HG03135 (cell line): ENCODE measurements at regions not wholly inside any gene's neighbourhood (a gene's known extent, or its start where the extent isn't known, plus 50 kb on each side); places are given as distances from the start of the nearest gene placed in this dataset.
"Not testable (repeated sequence)": the region's sequence is repeated elsewhere in the genome, so short reads cannot be mapped to it uniquely, and the experiment has no call there.

Experiments used
- ATAC-seq: cut with Tn5 transposase; IDR thresholded peaks from one replicate; pipeline ENCODE4 v1.9.1; 2021; ENCODE audit warnings: mild to moderate bottlenecking, moderate library complexity; ENCODE audit not compliant: unreplicated experiment

DNA sequence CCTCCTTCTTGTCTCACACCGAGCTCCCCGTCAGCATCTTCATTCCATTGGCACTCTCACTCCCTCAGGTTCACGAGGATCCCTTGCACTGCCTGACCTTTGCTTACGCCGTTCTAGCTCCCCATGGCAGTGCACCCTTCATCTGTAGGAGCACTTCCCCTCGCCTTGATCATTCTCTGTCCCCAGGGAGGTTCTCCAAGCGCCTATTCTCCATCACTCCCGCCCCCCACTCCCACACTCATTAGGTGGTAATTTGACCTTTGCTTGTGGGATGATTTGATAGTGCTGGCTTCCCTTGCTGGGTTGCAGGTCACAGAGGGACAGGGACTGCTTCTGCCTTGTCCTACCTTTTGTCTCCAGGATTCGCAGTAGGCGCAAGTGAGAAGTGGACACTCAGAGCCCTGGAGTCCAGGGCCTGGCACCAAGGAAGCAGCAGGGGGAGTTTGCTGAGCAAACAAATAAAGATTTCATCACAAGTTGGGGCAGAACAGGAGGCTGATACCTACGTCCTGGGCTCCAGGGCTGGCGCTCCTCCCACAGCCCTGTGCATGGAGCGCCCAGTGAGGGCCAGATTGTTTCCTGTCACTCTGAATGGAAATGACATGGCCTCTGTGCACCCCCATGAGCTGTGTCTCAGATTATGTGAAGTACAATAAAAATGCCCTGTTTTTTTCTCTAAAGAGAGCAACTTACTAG, 82.0 kb upstream of the RUNX3 start:
- no peak for ATAC-seq

GRCh38 chr1:25011275-25011674, 81.2 kb upstream of the RUNX3 start:
- ATAC-seq: no peak

- no peak for ATAC-seq
Measured at GRCh38 chr1:25009671-25010262, 79.7 kb upstream of the RUNX3 start.

- ATAC-seq: no peak
Measured at GRCh38 chr1:25008192-25008485, 78.1 kb upstream of the RUNX3 start.

- ATAC-seq: not testable (repeated sequence)
Measured at GRCh38 chr1:25007390-25008191, 77.5 kb upstream of the RUNX3 start.

DNA sequence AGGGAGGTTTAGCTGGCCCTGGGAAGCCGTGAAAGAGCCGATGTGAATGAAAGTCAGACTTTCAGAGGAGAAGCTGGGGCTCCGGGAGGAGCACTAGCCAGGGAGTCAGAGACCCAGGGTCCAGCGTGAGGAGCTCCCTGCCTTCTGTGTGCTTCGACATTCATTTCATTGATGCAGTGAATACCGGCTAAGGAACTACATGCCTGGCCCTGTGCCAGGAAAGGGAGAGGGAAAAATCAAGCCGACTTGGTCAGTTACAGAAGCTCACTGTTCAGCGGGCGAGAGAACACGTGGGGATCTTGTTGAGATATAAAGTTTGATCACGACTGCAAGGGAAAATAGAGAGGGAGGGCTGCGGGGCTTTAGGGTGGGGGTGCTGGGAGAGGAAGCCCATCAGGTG, 76.7 kb upstream of the RUNX3 start:
- no peak for ATAC-seq

DNA sequence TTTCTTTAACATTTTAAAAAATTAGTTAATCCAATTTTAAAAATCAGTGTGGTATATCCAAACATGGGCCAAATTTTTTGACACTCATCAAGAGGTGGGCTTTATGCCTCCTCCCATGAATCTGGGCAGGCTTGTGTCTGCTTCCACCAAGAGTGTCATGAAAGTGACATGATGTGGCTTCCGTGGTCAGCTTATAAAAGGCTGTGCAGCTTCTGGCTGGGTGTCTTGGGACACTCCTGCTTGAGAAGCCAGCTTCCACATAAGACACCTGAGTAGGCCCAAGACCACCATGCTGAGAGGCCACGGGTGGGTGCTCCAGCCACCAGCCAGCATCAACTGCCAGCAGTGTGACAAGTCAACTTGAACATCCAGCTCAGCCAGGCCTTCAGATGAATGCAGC, 74.3 kb upstream of the RUNX3 start:
- no peak for ATAC-seq

DNA sequence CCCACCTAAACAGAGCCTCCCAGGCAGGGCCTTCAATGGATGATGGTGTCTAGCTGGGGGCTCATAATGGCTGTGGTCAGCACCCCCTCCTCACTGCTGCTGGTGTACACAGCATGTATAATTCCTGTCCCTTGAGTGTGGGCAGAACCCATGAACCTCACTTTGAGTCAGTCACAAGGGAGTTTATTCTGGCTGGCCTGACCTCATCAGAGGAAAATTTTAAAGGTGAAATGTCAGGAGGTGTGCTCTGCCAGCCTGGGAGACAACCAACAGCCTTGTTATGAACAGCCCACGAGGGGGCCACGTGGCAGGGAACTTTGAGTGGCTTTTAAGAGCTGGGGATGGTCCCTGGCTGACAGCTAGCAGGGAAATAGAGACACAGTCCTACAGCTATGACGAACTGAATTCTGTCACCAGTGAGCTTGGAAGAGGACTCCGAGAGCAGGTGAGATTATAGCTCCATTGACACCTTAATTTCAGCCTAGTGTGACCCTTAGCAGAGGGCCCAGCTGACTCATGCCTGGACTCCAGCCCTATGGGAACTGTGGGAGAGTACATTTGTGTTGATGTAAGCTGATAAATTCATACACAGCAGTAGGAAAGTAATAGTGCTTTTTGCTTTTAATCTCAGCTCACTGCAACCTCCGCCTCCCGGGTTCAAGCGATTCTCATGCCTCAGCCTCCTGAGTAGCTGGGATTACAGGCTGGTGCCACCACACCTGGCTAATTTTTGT, 73.5 kb upstream of the RUNX3 start:
- ATAC-seq: no peak

- no peak for ATAC-seq
Measured at GRCh38 chr1:25003000-25003399, 72.9 kb upstream of the RUNX3 start.

DNA sequence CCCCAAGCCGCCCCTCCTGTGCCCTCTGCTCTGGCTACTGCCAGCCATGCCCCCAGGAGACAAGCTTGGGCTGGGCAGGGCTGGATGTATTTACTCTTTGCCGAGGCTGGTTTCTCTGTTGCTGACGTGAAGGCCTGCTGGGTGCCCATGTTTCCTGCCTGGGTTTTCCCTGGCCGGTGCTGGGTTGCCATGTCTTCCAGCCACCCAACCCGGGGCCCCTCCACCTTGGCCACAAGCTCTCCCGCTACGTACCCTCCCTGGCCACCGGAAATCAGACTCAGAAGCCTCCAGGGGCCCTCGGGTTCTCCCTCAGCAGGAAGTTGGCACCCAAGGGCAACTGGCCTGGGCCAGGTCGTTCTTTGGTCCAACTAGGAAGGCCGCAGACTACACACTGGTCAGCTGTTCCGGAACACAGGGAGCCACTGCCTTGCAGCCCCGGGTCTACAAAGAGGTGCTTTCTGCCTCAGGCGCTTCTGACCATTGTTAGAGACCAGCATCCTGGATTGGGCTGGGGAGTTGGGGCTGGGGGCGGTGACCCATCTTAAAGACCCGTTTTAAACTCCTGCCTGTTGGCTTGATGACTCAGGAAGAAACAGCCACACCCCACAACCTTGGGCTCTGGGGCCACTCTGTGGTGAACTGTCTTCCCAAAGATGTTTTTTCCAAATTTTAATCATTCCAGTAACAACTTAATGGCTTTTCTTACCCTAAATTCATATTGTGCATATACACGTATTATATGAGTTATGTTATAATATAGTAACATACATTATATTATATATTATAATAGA, 71.2 kb upstream of the RUNX3 start:
- no peak for ATAC-seq

GRCh38 chr1:24999906-25000305, 69.8 kb upstream of the RUNX3 start:
- no peak for ATAC-seq

GRCh38 chr1:24999426-24999825, 69.3 kb upstream of the RUNX3 start:
- no peak for ATAC-seq

GRCh38 chr1:24998563-24999245, 68.6 kb upstream of the RUNX3 start:
- no peak for ATAC-seq

DNA sequence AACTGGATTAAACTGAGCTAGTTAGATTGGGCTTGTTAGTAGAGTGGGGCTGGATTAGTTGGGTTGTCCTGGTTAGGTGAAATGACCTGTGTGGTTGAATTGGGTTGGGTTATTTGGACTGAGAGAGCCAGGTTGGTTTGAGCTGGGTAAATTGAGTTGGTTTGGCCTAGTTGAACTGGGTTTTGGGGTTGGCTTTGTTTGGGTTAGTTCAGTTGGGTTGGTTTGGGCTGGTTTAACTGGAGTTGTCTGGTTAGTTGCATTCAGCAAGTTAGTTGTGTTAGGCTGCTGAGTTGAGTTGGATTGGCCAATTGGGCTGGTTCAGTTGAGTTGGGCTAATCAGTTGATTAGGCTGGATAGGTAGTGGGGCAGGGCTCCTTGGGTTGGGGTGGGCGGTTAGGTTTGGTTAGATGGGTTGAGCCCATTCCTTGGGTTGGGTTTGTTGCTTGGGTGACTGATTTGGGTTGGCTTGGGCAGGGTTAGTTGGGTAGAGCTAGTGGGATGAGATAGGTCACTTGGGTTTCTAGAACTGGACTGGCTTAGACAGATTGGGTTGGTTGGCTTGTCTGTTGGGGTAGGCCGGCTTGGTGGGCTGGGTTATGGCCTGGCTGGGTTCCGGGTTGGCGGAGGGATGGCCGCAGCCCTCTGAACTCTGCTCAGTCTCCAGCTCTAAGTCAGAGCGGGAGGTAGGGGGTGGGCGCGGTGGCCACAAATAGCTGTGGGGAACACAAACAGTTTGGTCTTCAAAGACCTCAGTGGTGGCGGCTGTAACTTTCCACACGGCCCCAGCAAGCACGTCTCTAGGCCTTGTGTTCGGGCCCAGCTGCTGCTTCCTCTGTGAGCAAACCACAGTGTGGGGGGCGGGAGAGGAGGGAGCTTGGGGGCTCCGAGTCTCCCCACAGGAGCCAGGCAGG, 67.2 kb upstream of the RUNX3 start:
- no peak for ATAC-seq

DNA sequence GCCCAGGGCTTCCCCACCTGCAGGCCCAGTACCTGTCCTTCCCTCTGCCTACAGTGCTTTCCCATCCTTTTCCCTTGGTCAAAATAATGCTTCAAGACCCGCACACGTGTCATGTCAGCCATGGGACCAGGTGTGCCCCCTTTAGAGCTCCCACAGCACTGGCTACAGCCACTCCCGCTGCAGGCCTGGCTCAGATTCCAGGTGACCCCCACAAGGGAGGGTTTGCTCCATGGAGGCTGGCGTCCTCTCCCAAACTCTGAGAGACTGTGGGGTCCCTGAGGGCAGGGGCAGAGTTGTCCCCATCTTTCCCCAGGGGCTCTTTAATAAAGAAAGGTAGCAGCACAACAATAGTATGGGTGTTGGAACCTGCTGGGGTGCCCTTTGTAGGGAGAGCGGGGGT, 66.4 kb upstream of the RUNX3 start:
- no peak for ATAC-seq

DNA sequence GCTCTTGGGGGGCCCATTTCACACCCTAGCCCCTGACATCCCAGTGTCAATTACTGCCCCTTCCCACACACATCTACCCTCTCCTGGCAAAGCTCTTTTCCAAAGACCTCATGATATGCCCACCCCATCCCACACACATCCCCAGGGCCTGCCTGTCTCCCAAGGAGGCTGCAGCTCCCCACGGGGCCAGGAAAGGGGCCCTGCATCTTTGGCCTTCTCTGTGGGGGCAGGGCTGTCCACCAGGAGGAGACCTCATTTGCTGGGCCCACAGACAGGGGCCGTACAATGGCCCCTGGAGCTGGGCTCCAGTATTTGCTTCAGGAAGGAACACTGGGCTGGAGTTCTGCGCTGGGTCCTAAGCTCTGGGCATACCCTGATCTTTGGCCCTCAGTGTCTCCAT, 65.6 kb upstream of the RUNX3 start:
- ATAC-seq: no peak

DNA sequence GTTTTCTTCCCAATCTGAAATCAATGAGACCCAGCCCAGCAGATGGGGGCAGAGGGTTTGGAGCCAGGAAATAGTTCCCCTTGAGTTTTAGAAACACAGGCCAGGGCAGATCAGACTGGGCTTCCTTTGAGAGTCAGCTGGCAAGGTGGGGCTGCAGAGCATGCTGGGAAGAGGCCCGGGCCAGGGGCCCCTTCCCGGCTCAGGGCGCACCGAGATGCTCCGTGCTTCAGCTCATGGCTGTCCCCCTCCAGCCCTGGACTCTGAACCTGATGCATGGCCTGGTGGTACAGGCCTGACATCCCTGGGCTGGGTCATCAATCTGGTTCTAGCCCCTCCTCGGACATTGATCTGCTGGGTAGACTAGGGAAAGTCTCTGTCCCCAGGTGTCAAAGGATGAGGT, 65.1 kb upstream of the RUNX3 start:
- ATAC-seq: no peak

GRCh38 chr1:24993871-24994580, 64.0 kb upstream of the RUNX3 start:
- ATAC-seq: no peak

GRCh38 chr1:24992761-24993211, 62.7 kb upstream of the RUNX3 start:
- no peak for ATAC-seq
